EL (cell line): ENCODE measurements at regions not wholly inside any gene's neighbourhood (a gene's known extent, or its start where the extent isn't known, plus 50 kb on each side); places are given as distances from the start of the nearest gene placed in this dataset.

Source experiments
- DNase-seq: peaks from one replicate; pipeline ENCODE4 v3.0.0-alpha.2; 2016

DNA sequence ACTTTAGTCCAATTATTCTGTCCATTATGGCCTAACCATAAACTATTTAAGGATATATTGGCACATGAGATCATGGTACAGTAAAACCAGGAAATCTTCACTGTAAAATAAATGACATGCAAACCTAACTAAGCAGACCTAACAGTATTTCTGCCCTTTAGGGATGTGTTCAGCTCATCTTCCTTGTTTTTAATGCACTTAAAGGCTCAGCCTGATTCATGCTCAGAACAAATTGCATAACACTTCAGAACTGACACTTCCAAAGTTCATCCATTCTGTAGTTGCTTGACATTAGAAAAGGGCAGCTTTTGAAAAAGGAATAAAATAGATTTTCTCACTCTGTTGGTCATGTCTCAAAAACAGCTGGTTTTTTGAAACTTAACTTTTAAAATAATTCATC lies 708.5 kb downstream of the C12orf50 start:
- no peak for DNase-seq

DNA sequence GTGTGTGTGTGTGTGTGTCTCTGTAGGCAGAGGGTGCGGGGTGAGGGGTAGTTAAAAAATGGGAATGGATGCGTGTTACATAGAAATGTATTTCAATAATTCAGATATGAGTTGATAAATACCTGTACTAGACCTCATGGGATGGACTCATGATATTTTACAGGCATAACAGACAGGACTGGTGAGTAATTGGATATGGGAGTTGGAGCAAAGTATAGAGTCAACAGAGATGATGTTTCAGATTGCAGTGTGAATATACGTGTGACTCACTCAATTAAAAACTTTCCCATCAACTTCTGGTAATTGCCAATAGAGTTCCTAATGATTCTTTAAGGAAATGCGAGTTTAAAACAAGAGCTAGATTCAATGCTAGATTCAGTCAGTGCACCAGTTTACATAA lies 711.9 kb downstream of the C12orf50 start:
- DNase-seq: no peak

DNA sequence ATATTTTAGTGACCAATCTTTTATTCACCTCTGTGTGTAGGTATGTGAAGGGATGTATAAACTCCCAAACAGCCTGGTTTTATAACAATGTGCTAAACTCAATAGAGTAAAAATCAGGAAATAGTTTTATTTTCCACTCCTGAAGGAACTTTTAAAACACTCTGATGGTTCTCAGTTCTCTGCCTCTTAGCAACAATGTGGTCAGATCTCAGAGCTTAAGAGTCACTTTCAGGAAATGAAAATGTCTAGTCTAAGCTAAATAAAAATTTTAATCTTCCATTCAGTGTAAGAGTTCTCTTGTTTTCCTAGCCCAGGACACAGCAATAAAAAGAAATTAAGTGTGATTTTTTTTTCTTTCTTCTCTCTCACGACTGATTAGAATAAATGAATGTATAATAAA lies 718.0 kb downstream of the C12orf50 start:
- no peak for DNase-seq

DNA sequence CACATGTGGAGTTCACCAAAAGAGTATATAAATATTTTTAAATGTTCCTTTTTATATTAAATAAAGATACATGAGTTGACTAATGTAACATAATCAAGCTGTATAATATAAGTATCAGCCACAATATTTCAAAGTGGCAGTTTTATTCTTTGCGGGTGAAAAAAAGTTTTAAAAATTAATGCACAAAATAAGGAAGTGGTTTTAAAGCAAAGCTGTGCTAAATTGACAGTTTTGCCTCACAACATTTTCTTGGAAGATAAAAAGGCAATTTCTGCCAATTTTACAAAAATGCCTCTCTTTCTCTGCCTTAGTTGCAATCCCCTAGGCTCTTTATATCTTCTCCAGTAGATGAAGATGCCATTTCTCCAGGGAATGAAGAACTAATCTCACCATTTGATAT lies 719.1 kb downstream of the C12orf50 start:
- DNase-seq: no peak

DNA sequence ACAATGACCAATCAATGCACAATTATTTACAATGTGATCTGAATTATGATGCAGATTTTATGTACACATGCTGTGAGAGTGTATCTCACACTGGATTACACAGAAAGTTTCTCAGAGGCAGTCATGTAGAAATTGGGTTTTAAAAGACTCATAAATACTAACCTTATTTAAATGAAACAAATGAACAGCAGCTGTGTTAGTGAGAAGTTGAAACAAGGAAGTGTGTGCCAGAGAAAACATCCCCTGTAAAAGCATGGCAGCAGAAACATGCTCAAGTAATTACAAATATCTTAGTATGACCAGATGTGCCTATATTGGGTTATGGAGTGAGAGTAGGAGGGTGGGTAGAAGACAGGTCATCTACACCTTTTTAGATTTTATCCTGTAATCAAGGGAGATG lies 723.7 kb downstream of the C12orf50 start:
- DNase-seq: no peak

DNA sequence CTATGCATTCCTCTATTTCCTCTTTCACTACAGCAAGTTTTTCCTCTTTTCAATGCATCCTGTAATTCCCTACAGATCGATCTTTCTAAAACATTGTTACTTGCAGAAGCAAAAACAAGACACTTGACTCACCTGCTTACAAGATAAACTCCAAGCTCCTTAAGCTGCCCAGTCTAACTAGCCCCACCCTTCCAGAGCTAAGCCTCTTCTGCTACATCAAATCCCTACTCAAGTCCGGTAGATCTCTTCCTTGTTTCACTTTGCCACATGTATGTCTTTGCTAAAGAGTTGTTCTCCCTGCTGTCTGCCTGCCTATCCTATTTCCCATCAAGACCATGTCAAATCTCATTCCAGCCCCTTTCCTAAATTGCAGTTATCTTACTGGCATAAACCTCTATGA lies 724.8 kb downstream of the C12orf50 start:
- no peak for DNase-seq

DNA sequence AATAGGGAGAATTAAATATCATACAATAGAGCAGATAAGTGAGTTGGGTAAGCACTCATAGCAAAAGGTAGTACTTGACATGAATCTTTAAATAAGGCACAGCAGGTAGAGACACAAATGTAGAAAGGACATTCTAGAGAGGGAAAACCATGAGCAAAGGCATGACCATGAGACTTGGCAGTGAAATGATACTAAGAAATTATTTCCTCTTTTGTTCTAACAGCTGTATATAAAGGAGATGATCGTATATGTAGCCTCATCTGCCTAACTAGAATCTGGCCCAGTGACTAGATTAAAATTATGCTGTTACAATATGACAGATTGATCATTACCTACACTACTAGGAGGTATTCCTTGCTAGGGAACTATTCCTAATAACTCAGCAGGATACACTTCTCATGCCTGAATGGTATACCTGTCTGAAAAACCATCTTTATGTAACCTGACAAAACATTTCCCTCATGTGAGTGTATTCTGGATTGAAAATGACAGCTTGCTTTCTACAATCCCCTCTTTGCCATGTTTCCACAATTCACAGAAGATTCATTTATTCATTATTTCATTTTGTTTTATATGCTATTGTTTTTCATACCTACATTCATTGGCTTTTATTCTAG lies 725.7 kb downstream of the C12orf50 start:
- DNase-seq: no peak

DNA sequence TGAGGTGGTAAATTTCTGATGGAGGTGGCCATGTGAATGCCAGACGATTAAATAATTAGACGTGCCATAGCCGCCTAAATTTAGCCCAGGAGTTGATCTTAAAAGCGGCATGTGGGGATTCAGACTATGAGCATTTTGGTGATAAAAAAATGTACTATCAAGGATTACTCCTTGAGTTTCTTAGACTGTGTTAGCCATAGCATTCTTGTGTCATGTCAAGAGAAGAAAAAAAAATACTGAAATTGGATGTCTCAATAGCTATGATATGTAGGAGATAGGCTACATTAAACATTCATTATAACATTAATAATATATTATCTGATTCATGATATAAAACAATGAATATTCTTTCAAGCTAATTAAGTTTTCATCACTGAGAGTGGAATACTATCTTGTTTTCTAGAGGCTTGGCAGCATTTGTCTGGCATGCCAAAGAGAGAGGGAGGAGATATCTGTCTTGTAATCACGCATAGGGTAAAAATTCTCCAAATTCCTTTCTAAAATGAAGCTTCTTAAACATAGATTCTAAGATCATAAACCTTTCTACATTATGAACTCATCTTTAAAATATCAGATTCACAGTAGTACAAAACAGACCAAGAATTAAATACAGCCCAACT lies 727.0 kb downstream of the C12orf50 start:
- no peak for DNase-seq

DNA sequence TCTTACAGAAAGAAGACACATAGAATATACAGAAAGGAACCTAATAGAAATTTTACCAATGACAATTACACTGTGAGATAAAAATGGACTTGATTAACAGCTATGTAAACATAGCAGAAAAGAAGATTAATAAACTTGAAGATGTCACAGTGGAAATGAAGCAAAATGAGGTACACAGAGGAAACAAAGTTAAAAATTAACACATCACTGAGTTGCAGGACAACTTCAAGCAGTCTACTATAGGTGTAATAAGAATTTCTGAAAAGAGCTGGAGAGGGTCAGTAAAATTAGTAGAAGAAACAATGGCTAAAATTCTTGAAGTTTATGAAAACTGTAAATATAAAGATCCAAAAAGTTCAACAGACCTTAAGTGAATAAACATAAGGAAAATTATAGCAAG lies 738.7 kb downstream of the C12orf50 start:
- no peak for DNase-seq

DNA sequence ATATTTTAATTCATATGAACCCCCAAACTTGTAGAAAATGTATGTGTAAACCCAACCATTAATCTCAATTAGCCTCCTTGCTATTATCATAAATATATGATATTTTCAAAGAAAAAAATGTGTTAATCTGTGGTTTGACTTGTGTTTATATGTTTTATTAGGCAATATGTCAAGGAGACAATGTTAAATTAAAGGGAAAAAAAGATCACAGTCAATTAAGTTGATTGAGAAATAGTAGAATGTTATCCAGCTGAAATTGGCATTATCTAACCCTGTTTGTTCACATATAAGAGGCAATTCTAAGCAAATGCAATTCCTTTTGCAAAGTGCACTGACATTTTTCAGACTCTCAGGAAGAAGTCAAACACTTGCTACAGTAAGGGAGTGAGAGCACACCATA lies 745.3 kb downstream of the C12orf50 start:
- DNase-seq: no peak

DNA sequence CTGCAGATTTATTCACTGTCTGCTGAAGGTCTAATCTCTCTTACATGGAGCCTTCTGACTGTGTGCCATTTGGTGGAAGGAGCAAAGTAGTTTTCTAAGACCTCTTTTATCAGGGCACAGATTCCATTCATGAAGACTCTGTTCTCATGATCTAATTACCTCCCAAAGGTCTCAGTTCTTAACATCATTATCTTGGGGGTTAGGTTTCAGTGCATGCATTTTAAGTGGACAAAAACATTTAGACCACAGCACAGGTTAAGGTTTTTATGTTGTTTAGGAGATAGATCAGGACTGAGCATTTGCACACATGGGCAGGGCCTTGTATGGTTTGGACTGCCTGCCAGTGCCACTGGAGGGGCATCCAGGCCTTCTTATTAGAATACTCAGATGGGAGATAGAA lies 746.1 kb downstream of the C12orf50 start:
- no peak for DNase-seq

DNA sequence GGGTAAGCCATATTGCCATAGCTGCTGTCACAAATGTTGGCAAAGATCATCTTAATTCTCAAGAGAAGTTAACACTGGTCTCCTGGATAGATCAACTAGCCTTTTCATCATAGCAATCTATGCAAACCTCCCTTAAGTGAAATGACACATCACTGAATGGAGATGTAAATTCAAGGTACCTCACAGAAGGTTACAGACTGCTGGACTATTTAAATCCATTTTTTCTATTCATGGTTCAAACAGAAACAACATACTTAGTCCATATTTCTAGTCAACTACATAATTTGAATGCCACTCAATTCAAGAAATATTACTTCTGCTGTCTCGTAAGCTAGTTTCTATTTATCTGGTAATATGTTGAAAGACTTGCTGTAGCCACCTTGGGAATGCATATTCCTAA lies 748.3 kb downstream of the C12orf50 start:
- no peak for DNase-seq

DNA sequence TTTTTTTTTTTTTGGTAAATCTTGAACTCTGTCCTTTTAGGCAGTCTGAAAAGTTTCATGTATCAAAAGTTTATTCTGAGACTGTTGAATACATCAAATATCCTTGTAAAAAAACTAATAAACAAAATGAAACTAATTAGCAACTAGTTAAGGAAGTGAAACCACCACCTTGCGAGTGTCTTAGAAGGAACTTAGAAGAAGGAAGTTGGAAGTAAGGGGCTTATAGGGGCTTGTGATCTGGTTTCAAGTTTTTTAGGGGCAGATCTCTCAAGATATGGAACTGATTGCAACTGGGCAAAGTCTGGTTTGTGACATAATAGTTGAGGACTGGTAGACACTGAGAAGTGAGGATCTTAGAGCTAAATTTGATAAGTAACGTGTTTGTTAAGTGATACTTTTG lies 748.8 kb downstream of the C12orf50 start:
- no peak for DNase-seq

DNA sequence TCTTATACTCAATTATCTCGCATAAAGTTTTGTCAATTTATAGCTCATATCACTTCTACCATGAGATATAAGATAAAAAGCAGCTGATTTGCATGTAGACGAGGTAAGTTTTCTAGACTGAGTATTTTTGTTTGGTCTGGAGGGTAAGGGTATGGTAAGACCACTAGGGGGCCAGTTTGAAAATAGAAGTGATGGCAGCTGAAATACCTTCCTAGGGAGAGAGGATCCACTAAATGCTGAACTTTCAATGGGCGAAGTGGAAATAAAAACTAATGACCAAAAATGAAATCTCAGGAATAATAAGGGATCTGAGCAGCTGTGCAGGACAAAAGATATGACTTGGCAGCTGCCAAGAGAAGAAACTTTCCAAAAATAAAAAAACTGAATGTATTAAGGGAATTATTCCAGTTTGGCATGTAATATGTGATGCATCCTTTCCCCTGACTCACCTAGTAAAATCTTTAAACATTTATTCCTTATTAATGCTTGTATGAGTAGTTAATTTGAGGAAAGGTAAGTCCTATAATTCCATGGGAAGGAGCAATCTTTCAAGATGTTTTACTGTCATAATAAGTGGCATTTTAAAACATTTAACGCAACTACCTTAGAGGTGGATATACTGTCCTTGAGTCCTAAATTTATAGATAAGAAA lies 754.5 kb downstream of the C12orf50 start:
- peak; percentile 1 for DNase-seq

DNA sequence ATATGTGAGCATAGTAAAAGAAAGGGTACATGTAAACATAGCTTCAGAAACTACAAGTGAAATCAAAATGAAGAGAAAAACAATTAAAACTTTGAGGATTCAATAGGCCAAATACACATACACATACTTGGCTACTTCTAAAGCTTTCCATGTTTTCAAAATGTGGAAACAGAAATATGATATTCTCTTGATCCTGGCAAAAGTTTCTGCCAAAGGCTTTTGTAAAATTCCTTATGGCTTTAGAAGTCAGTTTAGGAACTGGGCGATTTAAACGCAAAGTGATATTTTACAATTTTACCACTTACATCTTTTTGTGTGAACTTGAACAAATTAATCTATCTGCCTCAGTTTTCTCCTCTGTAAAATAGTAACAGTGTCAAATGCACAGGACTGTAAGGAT lies 756.4 kb downstream of the C12orf50 start:
- no peak for DNase-seq

DNA sequence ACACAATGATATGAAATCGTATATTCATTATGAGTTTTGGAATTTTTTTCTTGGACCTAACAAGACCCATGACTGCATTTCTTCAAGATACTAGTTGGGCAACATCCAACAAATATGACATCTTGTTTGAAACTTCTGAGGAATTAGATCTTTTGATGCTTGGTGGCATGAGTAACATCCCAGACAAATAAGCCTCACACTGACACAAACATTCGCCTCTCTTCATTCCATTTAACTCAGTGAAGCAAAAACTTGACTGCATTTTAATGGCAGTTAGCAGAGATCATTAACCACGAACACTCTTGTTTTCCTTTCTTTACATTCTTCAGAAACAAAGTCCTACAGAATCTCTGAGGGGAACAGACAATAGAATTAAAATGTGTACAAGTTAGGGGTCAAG lies 758.3 kb downstream of the C12orf50 start:
- DNase-seq: peak; percentile 23

DNA sequence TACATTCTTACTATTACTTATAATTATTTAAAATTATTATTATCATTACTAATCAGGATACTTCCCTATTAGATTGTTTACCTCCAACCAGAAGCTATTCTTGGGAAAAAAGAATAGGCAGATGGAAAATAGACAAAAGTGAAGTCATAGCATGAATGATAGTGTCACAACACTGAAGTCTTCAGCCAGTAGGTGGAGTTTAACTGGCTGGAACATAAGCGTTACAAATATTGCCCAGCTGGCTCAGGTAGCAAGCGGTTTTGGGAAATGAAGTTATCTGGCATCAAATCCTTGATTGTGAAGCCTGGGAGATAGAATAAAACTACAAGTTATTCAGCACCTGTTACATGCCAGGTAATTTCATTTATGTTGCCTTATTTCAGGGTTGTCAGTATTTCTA lies 762.9 kb downstream of the C12orf50 start:
- no peak for DNase-seq

DNA sequence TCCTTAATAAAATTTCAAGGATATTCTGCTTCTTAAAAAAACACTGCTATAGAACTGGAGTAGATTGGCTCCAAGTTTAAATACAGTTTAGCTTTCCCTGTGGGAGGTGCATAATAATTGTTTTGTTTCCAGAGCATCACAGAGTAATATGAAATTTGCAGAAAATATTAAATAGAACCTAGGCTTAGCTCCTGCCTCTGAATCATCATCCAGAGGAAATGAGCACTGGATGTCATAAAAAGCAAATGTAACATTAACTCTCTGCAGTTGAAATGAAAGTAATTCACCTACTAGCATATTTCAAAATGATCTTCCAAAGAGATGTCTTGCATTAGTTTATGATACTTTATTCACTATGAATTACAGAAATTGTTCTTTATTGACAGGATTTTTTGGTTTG lies 769.8 kb downstream of the C12orf50 start:
- no peak for DNase-seq

DNA sequence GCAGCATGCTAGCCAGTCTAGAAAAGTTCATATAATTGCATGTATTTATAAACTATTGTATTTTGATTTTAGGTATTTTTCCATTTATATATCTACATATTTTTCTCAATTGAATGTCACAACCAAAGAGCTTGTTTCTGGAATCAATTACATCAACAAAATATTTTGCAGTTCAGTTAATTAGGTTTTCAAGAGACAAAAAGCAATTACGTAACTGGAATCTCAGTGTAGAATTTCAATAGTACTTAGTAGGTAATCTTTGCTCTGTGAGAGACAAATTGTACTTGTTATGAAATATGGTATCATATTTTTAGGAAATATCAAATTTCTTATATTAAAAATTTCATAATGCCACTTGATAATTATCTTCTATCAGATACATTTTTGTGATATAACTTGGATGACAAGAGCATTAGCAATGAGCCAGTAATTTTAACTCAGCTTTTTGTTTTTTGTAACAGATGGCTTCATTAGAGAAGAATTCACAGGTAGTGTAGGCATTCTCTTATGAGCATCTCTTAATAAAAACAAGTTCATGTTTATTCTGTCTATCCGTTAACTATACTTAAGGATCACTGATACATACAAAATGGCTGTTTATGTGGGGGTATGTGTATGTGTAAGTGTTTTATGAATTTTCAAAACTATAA lies 774.7 kb downstream of the C12orf50 start:
- DNase-seq: no peak

DNA sequence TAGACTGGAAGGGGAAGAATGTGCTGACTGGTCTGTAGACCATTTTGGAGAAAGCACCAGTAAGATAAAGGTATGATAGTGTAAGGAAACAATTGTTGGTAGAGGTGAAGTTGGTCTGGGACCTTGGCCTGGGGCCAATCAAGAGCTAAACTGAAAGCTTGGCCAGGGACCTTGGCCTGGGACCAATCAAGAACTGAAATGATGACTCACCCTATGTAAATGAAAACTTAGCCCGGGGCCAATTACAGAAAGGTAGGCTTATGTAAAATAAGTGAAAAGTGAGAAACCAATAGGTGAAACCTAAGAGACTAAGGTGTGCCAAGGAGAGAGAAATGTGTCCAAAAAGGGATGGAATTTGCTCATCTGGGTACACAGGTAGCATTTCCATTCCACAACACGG lies 776.0 kb downstream of the C12orf50 start:
- DNase-seq: no peak

DNA sequence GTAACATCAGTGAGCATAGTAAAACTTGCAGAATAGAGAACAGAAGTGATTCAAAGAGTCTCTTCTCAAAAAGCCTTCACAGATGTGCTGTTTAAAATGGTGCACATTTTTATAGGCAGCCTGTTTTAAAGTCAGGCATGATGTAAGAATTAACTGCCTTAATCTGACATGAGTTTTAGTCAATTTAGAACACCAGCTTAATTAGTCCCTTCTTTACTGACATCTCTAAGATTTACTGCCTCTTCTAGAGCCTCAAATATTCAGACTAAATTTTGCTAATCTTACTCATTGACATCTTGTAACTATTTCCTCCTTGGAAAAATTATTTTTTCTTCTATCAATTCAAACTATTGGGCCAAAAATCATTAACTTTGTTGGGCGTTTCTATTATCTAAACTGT lies 782.5 kb downstream of the C12orf50 start:
- DNase-seq: no peak

DNA sequence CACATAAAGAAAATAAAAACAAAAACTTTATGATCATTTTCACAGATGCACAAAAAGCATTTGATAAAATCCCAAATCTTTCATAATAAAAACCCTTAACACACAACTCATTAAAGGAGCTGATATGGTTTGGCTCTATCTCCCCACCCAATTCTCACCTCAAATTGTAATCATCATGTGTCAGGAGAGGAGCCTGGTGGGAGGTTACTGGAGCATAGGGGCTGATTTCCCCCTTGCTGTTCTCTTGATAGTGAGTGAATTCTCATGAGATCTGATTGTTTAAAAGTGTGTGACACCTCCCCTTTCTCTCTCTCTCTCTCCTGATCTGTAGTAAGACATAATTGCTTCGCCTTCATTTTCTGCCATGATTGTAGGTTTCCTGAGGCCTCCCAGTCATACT lies 790.7 kb downstream of the C12orf50 start:
- DNase-seq: no peak

DNA sequence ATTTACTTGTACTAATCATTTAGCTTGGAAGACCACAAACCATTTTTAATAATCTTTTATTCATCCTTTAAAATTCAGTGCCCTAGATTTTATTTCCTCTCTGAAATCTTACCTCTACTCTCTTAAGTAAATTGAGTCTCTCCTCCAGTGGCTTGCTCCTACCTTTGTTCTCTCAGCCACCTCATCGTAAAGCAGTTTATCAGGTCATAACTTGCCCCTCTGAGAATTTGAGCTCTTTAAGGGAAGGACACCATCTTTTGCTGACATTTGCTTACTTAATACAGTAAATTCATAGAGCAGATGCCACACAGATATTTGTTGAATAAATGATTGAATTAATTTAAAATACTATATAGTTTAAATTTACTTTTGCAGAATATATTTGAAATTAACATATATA lies 794.3 kb downstream of the C12orf50 start:
- no peak for DNase-seq

DNA sequence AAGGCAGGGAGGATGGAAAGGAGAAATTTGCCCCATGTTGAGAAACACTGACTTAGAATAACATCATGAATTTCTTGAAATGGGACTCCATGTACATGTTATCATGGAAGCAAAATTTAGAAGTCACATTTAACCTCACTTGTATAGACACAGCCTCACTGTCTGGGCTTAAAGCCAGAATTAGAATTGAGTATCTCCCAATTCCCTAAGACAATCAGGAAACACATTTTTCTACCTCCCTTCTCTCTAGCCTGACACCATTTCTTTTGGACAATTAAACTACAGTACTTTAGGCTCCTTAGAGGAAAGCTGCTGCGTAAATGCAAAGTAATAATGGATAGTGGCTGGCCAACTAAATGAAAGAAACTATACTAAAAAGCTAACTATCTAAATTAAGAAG lies 795.5 kb downstream of the C12orf50 start:
- no peak for DNase-seq
